ENCODE measurements at regions not wholly inside any gene's neighbourhood (a gene's known extent, or its start where the extent isn't known, plus 50 kb on each side); places are given as distances from the start of the nearest gene placed in this dataset.

DNA sequence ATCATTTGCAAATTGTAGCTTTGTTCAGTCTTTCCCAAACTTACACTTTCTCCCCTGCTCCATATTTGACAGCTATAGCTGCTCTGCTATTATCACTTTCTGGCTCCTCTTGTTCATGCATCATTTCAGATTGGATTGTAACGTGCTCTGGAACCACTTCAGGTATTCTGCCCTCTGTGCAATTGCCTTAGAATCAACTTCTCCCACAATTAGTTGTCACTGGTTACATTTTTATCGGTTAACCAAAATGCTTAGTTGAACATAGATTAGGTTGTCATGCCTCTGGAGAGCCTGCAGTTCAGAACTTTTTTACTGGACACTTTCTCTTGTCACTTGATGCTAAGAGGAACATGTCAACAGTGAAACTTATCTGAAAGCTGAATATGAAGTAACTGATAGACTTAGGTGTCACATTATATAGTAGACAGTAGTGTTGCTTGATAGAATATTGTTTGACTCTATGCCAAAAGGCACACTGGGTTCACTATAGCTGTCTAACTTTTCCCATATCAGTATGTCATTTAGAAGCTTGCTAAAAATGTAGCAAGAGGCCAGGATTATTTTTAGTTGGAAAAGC is 127.7 kb upstream of the PTPRK start:
- ATAC-seq: no peak
- intact Hi-C loops (cut with DNase I; ENCODE audit: low total_unique reads): no loop called here
- in situ Hi-C loops (cut with MboI; ENCODE audit: low sequenced_read_pairs in 4 of 4): no loop called here

DNA sequence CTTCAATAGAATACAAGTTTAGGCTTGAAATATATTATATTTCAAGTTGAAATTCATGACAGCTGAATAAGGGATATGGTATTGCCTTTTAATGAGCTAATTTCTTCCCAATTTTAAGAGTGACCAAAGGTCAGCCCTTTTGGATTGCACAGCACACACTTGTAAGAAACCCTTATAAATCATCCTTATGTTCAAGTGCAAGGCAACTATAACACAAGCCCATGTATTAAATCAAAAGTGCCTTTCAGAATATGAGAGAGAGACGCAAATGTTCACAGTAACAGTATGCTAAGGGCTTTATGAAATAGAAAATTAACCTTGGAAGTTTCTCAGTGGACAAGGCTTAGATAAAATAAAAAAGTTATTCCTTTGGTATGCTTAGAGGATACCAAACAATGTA is 121.7 kb upstream of the PTPRK start:
- no peak overlapping the region for H3K4me3 ChIP-seq
- DNase-seq (no peak), ATAC-seq (no peak)
- TF ChIP-seq, protein P1, sequence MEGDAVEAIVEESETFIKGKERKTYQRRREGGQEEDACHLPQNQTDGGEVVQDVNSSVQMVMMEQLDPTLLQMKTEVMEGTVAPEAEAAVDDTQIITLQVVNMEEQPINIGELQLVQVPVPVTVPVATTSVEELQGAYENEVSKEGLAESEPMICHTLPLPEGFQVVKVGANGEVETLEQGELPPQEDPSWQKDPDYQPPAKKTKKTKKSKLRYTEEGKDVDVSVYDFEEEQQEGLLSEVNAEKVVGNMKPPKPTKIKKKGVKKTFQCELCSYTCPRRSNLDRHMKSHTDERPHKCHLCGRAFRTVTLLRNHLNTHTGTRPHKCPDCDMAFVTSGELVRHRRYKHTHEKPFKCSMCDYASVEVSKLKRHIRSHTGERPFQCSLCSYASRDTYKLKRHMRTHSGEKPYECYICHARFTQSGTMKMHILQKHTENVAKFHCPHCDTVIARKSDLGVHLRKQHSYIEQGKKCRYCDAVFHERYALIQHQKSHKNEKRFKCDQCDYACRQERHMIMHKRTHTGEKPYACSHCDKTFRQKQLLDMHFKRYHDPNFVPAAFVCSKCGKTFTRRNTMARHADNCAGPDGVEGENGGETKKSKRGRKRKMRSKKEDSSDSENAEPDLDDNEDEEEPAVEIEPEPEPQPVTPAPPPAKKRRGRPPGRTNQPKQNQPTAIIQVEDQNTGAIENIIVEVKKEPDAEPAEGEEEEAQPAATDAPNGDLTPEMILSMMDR (IDR thresholded peaks at IDR 0.05 in 4 of 5, conservative IDR thresholded peaks at IDR 0.05 in 1 of 5): no peak
- no peak for TF ChIP-seq POLR2A (IDR thresholded peaks at IDR 0.05)
- H3K36me3 ChIP-seq: no peaks in the 10 kb centered on the region
- no peak overlapping the region for H3K27ac ChIP-seq
- in situ Hi-C loops (cut with MboI; ENCODE audit: low sequenced_read_pairs in 4 of 4): no loop called here
- H3K9me3 ChIP-seq: no peaks in the 10 kb centered on the region
- H3K4me1 ChIP-seq: no peaks in the 10 kb centered on the region
- no peaks in the 10 kb centered on the region for H3K27me3 ChIP-seq
- intact Hi-C loops (cut with DNase I; ENCODE audit: low total_unique reads): no loop called here

More for the DNA sequence above, 127.7 kb upstream of the PTPRK start:
- Histone ChIP-seq H3K27me3 (no peaks in the 10 kb centered on the region), H3K9me3 (no peaks in the 10 kb centered on the region), H3K27ac (no peak overlapping the region), H3K4me3 (no peak overlapping the region), H3K4me1 (no peaks in the 10 kb centered on the region), H3K36me3 (no peaks in the 10 kb centered on the region)
- TF ChIP-seq, protein P1 (IDR thresholded peaks at IDR 0.05 in 4 of 5, conservative IDR thresholded peaks at IDR 0.05 in 1 of 5): no peak
- TF ChIP-seq POLR2A (IDR thresholded peaks at IDR 0.05): no peak
- DNase-seq: no peak

DNA sequence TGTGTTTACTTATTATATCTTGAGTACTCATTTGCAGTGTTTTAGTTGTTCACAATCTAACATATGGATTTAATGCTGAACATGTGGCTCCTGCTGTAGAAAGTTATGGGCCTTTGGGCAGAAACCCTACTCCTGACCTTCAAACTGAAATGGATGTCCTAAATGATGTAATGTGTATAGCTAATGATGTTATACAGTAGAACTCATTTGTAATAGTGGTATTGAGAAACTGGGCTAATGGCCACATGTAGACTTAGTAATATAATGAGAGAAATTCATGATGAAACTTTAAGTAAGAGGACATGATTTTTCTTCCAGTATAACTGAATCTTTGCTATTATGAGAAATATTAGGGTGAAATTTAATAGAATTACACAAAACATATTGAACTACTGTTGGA is 121.3 kb upstream of the PTPRK start:
- Histone ChIP-seq H3K27ac (no peak overlapping the region), H3K36me3 (no peaks in the 10 kb centered on the region), H3K9me3 (no peaks in the 10 kb centered on the region), H3K4me3 (no peak overlapping the region), H3K27me3 (no peaks in the 10 kb centered on the region), H3K4me1 (no peaks in the 10 kb centered on the region)
- in situ Hi-C loops (cut with MboI; ENCODE audit: low sequenced_read_pairs in 4 of 4): no loop called here
- TF ChIP-seq, protein P1 (IDR thresholded peaks at IDR 0.05 in 4 of 5, conservative IDR thresholded peaks at IDR 0.05 in 1 of 5): no peak
- no peak for TF ChIP-seq POLR2A (IDR thresholded peaks at IDR 0.05)
- no peak for DNase-seq
- intact Hi-C loops (cut with DNase I; ENCODE audit: low total_unique reads): no loop called here
- no peak for ATAC-seq

DNA sequence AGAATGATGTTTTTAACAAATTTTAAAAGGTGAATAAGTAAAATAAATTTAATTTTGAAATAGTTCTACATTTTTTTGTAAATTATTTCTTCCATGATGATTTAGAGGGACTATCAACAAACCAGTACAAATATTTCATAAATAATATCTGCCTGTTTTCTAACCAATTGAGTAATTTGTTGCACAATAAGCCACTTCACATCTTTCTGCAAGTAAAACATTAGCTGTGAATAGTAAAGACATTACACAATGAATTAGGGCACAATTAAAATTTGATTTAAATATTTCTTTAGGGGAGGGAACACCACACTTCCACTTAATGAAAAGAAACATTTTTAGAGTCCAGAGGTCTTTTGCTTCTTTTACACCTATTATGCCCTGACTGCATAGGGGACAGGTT is 118.4 kb upstream of the PTPRK start:
- H3K27ac ChIP-seq: no peak overlapping the region
- H3K36me3 ChIP-seq: no peaks in the 10 kb centered on the region
- intact Hi-C loops (cut with DNase I; ENCODE audit: low total_unique reads) (no loop called here), in situ Hi-C loops (cut with MboI; ENCODE audit: low sequenced_read_pairs in 4 of 4) (no loop called here)
- no peak for TF ChIP-seq POLR2A (IDR thresholded peaks at IDR 0.05)
- TF ChIP-seq, protein P1 (IDR thresholded peaks at IDR 0.05 in 4 of 5, conservative IDR thresholded peaks at IDR 0.05 in 1 of 5): no peak
- no peaks in the 10 kb centered on the region for H3K4me1 ChIP-seq
- H3K27me3 ChIP-seq: no peaks in the 10 kb centered on the region
- no peak for DNase-seq
- no peak overlapping the region for H3K4me3 ChIP-seq
- H3K9me3 ChIP-seq: no peaks in the 10 kb centered on the region
- no peak for ATAC-seq

DNA sequence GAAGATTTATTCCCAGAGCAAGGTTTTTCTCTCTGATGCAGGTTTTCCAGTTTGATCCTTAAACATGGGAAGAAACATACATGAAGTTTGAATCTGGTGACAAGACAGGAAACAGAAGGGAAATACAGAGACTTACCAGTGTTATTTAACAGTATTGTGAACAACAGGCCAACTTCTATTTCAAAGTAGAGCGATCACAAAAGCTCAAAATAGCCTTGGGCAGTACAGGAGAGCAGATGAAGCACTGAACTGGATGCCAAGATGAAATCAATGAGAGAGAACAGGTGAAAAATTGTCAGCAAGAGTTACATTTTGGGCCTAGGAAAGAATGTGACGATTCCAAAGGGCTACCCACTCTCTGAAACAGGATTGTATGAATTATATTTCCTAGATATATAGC is 114.8 kb upstream of the PTPRK start:
- Histone ChIP-seq H3K27ac (no peak overlapping the region), H3K9me3 (no peaks in the 10 kb centered on the region), H3K4me3 (no peak overlapping the region), H3K27me3 (no peaks in the 10 kb centered on the region), H3K36me3 (no peaks in the 10 kb centered on the region), H3K4me1 (no peaks in the 10 kb centered on the region)
- intact Hi-C loops (cut with DNase I; ENCODE audit: low total_unique reads): no loop called here
- DNase-seq (no peak), ATAC-seq (no peak)
- TF ChIP-seq POLR2A (IDR thresholded peaks at IDR 0.05): no peak
- TF ChIP-seq, protein P1 (IDR thresholded peaks at IDR 0.05 in 4 of 5, conservative IDR thresholded peaks at IDR 0.05 in 1 of 5): no peak
- in situ Hi-C loops (cut with MboI; ENCODE audit: low sequenced_read_pairs in 4 of 4): no loop called here
